GM23248 (cell line): ENCODE measurements at regions not wholly inside any gene's neighbourhood (a gene's known extent, or its start where the extent isn't known, plus 50 kb on each side); places are given as distances from the start of the nearest gene placed in this dataset.

Source experiments
- EZH2 ChIP-seq: fragments of 200-600 bp; sonication (generic); IDR thresholded peaks from 2 replicates; pipeline ENCODE4 v1.6.1; 2018; ENCODE audit warnings: antibody characterized with exemption, mild to moderate bottlenecking; ENCODE audit not compliant: insufficient read depth, poor library complexity, severe bottlenecking
- EZH2phosphoT487 ChIP-seq: fragments of 200-600 bp; sonication (generic); IDR thresholded peaks from 2 replicates; pipeline ENCODE4 v1.6.1; 2018; ENCODE audit warnings: antibody characterized with exemption, moderate library complexity, mild to moderate bottlenecking, low read depth; ENCODE audit not compliant: insufficient read depth

DNA sequence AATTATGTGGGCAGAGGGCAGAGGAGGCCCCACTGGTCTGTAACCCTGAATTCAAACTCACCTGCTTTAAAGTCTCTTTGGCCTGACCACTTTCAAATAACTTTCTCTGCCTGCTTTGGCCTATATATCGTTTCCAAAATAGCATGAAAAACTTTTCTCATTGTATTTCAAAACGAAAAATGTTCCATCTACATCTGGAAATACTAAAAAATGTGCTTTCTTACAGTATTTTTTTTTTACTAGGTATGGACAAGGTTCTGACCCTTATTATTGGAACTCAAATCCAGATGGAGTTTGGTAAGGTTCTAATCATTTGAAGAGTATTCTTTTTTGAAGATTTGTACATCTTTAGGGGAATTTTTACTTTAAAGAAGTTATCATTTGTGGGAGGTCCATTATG lies 241.9 kb downstream of the PAX1 start:
- TF ChIP-seq EZH2, result no peak
- no peak for TF ChIP-seq EZH2phosphoT487
